Esophagus squamous epithelium (tissue), 5 donors: ENCODE measurements at regions not wholly inside any gene's neighbourhood (a gene's known extent, or its start where the extent isn't known, plus 50 kb on each side); places are given as distances from the start of the nearest gene placed in this dataset.

Experiments
- DNase-seq: peaks from one replicate; lab custom pipeline; 2025; lab: John Stamatoyannopoulos, UW
- H3K27ac ChIP-seq, 4 donors: fragments of 200-600 bp; sonication (generic); one replicate each; pipeline ENCODE4 v1.5.1; 2016 to 2019; ENCODE audit warnings: mild to moderate bottlenecking in 1 of 4
- H3K27me3 ChIP-seq, 4 donors: fragments of 200-600 bp; sonication (generic); 1 replicate in 3 of 4; 2 replicates in 1 of 4; pipeline versions ENCODE4 v1.5.1 to v1.6.0; 2017 to 2021; ENCODE audit warnings: antibody characterized with exemption in 1 of 4
- H3K36me3 ChIP-seq, 3 donors: fragments of 200-600 bp; sonication (generic); one replicate each; pipeline ENCODE4 v1.5.1; 2016 to 2019
- H3K4me1 ChIP-seq, 3 donors: fragments of 200-600 bp; sonication (generic); one replicate each; pipeline ENCODE4 v1.5.1; 2017 to 2019
- H3K4me3 ChIP-seq, 4 donors: fragments of 200-600 bp; sonication (generic); 1 replicate in 3 of 4; 2 replicates in 1 of 4; pipeline ENCODE4 v1.5.1; 2016 to 2019; ENCODE audit warnings: mild to moderate bottlenecking in 2 of 4, moderate library complexity in 1 of 4
- H3K9me3 ChIP-seq, 3 donors: fragments of 200-600 bp; sonication (generic); one replicate each; pipeline ENCODE4 v1.5.1; 2016 to 2019
- POLR2A ChIP-seq, 4 donors: fragments of 450-650 bp; IDR thresholded peaks; one replicate each; pipeline ENCODE4 v1.6.1; 2017; ENCODE audit warnings: antibody characterized with exemption in 4 of 4, mild to moderate bottlenecking in 4 of 4, moderate library complexity in 3 of 4
- WGBS, 2 donors: methylation state at CpG; one replicate each; pipeline ENCODE4 v1.1.5; 2018; 5-methylcytosine and 5-hydroxymethylcytosine counted together
- intact Hi-C: fragments of 100-400 bp; cut with DNase I; formaldehyde crosslinking; loops from one replicate; pipeline ENCODE4 v1.15.0; 2022
- TF ChIP-seq, protein P1 (sequence below), 6 experiments: fragments of 450-650 bp in 4 of 6; fragments of 200-600 bp in 2 of 6; sonication (generic) in 2 of 6; IDR thresholded peaks; one replicate each; pipeline ENCODE4 v1.5.1; 2016 to 2019; ENCODE audit warnings: antibody characterized with exemption in 6 of 6, mild to moderate bottlenecking in 4 of 6, moderate library complexity in 4 of 6
- donor health status: DM: yes; HTN: yes; CAD: no.

DNA sequence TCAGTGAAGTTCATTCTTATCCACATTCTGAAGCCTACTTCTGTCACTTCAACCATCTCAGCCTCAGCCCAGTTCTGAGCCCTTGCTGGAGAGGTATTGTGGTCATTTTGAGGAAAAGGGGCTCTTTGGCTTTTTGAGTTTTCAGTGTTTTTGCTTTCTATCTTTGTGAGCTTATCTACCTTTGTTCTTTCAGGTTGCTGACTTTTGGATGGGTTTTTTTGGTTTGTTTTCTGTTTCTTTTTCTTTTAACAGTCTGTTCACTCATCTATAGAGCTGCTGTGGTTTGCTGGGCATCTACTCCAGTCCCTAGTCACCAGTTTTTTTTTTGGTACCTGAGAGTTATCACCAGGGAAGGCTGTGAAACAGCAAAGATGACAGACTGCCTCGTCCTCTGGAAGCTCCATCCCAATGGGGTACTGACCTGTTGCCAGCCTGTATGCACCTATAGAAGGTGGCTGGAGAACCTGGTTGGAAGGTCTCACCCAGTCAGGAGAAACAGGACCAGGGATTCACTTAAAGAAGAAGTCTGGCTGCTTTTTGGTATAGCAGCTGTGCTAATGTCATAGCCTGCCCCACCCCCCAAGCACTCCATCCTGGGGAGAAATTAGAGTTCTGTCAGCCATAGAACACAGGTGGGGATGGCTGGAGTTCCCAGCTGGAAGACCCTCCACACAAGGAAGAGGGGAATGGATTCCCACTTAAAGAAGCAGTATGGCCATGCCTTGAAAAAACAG, 138.6 kb upstream of the TSLP start:
- no peak for DNase-seq
- Histone ChIP-seq H3K4me1 (no peaks in the 10 kb centered on the region), H3K9me3 (no peaks in the 10 kb centered on the region), H3K27me3 (no peaks in the 10 kb centered on the region), H3K27ac (no peak overlapping the region), H3K4me3 (no peak overlapping the region), H3K36me3 (no peaks in the 10 kb centered on the region)
- no peak for TF ChIP-seq POLR2A (IDR thresholded peaks at IDR 0.05)
- TF ChIP-seq, protein P1, sequence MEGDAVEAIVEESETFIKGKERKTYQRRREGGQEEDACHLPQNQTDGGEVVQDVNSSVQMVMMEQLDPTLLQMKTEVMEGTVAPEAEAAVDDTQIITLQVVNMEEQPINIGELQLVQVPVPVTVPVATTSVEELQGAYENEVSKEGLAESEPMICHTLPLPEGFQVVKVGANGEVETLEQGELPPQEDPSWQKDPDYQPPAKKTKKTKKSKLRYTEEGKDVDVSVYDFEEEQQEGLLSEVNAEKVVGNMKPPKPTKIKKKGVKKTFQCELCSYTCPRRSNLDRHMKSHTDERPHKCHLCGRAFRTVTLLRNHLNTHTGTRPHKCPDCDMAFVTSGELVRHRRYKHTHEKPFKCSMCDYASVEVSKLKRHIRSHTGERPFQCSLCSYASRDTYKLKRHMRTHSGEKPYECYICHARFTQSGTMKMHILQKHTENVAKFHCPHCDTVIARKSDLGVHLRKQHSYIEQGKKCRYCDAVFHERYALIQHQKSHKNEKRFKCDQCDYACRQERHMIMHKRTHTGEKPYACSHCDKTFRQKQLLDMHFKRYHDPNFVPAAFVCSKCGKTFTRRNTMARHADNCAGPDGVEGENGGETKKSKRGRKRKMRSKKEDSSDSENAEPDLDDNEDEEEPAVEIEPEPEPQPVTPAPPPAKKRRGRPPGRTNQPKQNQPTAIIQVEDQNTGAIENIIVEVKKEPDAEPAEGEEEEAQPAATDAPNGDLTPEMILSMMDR (IDR thresholded peaks at IDR 0.05), result no peak
- intact Hi-C loops, result no loop called here
- 80% methylated on average over 1 of the region's 1 CpG; no CpG with 5 or more reads in 1 of the 2 donors for WGBS, 2 donors

DNA sequence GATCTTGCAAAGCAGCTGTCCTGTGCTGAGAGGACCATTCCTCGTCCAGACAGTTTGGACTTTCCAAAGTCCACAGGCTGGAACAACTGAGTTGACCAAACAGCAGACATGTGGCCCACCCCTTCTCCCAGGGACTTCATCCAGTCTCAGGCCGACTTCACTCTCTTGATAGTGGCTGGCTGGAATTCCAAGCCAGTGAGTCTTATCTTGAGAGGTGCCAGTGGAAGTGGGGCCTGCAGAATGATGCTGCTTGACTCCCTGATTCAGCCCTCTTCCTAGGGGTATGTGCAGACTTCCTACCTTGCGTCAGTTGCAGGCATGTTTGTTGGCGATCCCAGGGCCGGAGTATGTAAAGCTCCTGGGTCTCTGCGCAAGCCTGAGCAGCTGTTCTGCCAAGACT, 131.4 kb upstream of the TSLP start:
- Histone ChIP-seq H3K27me3 (no peaks in the 10 kb centered on the region), H3K27ac (no peak overlapping the region), H3K4me1 (peaks cover 0 to 2% (median under 1%) of the 10 kb centered on the region in 3 donors), H3K4me3 (no peak overlapping the region), H3K9me3 (no peaks in the 10 kb centered on the region), H3K36me3 (no peaks in the 10 kb centered on the region)
- no peak for DNase-seq
- intact Hi-C loops, result no loop called here
- WGBS, 2 donors, result 91% methylated on average over 6 of the region's 6 CpGs
- TF ChIP-seq, protein P1 (IDR thresholded peaks at IDR 0.05), result no peak
- no peak for TF ChIP-seq POLR2A (IDR thresholded peaks at IDR 0.05)

GRCh38 chr5:110945874-110946436, 125.6 kb upstream of the TSLP start:
- TF ChIP-seq POLR2A (IDR thresholded peaks at IDR 0.05), result no peak
- TF ChIP-seq, protein P1 (IDR thresholded peaks at IDR 0.05), result no peak
- Histone ChIP-seq H3K27ac (no peak overlapping the region), H3K4me3 (no peak overlapping the region), H3K27me3 (no peaks in the 10 kb centered on the region), H3K36me3 (no peaks in the 10 kb centered on the region), H3K4me1 (peaks cover 0 to 16% (median 13%) of the 10 kb centered on the region in 3 donors), H3K9me3 (no peaks in the 10 kb centered on the region)
- intact Hi-C loops, result no loop called here
- WGBS, 2 donors, result 24 to 38% methylated on average over 3 of the region's 3 CpGs
- no peak for DNase-seq

GRCh38 chr5:110951373-110951791, 120.1 kb upstream of the TSLP start:
- peak overlapping the region in 3 of 4 donors; percentile 14 to 53 (median 23) for H3K27ac ChIP-seq
- WGBS, 2 donors, result 25 to 37% methylated on average over 2 of the region's 2 CpGs
- no peaks in the 10 kb centered on the region for H3K9me3 ChIP-seq
- no peak for TF ChIP-seq POLR2A (IDR thresholded peaks at IDR 0.05)
- TF ChIP-seq, protein P1 (IDR thresholded peaks at IDR 0.05), result no peak
- H3K4me1 ChIP-seq, result peaks cover 0 to 27% (median 4%) of the 10 kb centered on the region in 3 donors
- no peaks in the 10 kb centered on the region for H3K36me3 ChIP-seq
- no peak for DNase-seq
- no peaks in the 10 kb centered on the region for H3K27me3 ChIP-seq
- intact Hi-C loops, result no loop called here
- H3K4me3 ChIP-seq, result no peak overlapping the region

DNA sequence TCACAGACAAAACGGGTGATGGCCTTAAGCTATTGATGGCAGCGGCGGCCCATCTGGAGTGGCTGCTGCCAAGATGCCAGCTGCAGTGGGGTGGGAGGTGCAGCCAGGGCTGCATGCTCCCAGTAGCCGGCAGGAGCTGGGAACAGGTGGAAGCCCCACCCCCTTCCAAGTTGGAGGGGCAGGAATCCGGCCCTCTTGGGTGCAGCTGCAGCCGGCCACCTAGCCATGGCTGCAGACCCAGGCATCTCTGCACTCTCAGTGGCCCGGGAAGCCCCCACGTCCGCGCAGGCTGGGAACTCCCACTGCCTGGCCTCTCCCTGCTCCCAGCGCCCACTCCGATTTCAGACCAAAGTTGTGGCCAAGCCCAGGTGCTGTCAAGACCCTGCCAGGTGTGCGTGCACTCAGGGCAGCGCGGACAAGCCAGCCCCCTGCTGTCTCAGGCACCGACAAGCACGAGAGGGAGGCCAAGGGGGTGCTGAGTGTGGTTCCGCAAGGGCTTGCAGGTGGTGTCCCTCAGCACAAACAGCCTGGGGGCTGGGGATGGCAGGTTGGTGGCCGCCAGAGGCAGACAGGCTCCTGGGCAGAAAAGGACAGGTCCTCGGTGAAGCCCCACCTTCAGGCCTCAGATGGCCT, 115.1 kb upstream of the TSLP start:
- H3K4me3 ChIP-seq, result no peak overlapping the region
- H3K36me3 ChIP-seq, result no peaks in the 10 kb centered on the region
- H3K4me1 ChIP-seq, result peaks cover 0 to 44% (median 5%) of the 10 kb centered on the region in 3 donors
- no peak for DNase-seq
- TF ChIP-seq, protein P1 (IDR thresholded peaks at IDR 0.05), result no peak
- TF ChIP-seq POLR2A (IDR thresholded peaks at IDR 0.05), result no peak
- intact Hi-C loops, result no loop called here
- no peaks in the 10 kb centered on the region for H3K9me3 ChIP-seq
- H3K27ac ChIP-seq, result peak overlapping the region in 1 of 4 donors; percentile 59
- WGBS, 2 donors, result 49 to 88% methylated on average over 6 to 8 of the region's 20 CpGs
- H3K27me3 ChIP-seq, result no peaks in the 10 kb centered on the region
